Activated naive CD8-positive, alpha-beta T cell (primary cell): ENCODE measurements at regions not wholly inside any gene's neighbourhood (a gene's known extent, or its start where the extent isn't known, plus 50 kb on each side); places are given as distances from the start of the nearest gene placed in this dataset.

Experiments used
- H3K27ac Mint-ChIP-seq: one replicate; pipeline ENCODE4 v1.8.0; 2021; ENCODE audit warnings: mixed read lengths
- H3K27me3 Mint-ChIP-seq: one replicate; pipeline ENCODE4 v1.8.0; 2021; ENCODE audit warnings: mixed read lengths
- H3K36me3 Mint-ChIP-seq: one replicate; pipeline ENCODE4 v1.8.0; 2021; ENCODE audit warnings: mixed read lengths
- H3K4me1 Mint-ChIP-seq: one replicate; pipeline ENCODE4 v1.8.0; 2021; ENCODE audit warnings: low read depth, mixed read lengths
- H3K4me3 Mint-ChIP-seq: one replicate; pipeline ENCODE4 v1.8.0; 2021; ENCODE audit warnings: mild to moderate bottlenecking, mixed read lengths
- H3K9me3 Mint-ChIP-seq: one replicate; pipeline ENCODE4 v1.8.0; 2021; ENCODE audit warnings: low read depth, mixed read lengths

DNA sequence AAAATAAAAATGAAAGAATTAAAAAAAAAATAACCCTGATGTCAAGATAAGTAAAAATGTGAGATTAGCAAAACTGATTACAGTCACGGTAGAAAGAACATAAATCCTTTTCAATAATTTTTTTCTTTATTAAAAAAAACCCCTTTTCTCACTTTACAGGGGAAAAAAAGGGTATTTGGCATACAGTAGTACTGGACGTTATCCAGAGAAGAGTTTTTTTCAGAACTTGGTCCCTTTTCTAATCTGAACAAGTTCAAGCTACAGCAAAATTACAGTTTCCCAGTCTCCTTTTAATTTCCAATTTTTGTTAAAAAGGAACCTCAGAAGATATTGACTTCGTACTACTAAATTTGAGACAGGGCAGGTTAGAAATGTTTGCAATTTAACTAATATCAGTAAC, 134.7 kb upstream of the DCN start:
- no peaks in the 10 kb centered on the region for H3K4me1 Mint-ChIP-seq
- H3K27me3 Mint-ChIP-seq, result peaks cover 6% of the 10 kb centered on the region
- no peak overlapping the region for H3K4me3 Mint-ChIP-seq
- H3K36me3 Mint-ChIP-seq, result peaks cover 4% of the 10 kb centered on the region
- no peak overlapping the region for H3K27ac Mint-ChIP-seq
- H3K9me3 Mint-ChIP-seq, result peaks cover 8% of the 10 kb centered on the region

DNA sequence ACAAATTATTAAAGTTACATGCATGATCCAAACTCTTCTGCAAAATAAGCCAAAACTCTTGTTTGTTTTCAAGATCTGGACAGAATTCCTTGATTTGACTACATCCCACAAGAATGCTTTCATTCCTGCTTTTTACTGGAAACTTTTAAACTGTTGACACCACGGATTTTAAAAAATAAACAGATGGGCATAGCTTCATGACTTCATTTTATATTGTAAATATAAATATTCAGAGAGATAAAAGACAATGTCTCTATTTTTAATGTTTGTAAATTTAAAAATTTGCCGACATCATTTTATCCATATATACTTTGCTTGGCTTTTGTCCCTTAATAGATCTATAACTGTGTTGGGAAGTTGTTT, 134.3 kb upstream of the DCN start:
- Mint-ChIP-seq H3K27ac (no peak overlapping the region), H3K4me1 (no peaks in the 10 kb centered on the region), H3K36me3 (peaks cover 4% of the 10 kb centered on the region), H3K4me3 (no peak overlapping the region), H3K9me3 (peaks cover 8% of the 10 kb centered on the region), H3K27me3 (peaks cover 6% of the 10 kb centered on the region)

DNA sequence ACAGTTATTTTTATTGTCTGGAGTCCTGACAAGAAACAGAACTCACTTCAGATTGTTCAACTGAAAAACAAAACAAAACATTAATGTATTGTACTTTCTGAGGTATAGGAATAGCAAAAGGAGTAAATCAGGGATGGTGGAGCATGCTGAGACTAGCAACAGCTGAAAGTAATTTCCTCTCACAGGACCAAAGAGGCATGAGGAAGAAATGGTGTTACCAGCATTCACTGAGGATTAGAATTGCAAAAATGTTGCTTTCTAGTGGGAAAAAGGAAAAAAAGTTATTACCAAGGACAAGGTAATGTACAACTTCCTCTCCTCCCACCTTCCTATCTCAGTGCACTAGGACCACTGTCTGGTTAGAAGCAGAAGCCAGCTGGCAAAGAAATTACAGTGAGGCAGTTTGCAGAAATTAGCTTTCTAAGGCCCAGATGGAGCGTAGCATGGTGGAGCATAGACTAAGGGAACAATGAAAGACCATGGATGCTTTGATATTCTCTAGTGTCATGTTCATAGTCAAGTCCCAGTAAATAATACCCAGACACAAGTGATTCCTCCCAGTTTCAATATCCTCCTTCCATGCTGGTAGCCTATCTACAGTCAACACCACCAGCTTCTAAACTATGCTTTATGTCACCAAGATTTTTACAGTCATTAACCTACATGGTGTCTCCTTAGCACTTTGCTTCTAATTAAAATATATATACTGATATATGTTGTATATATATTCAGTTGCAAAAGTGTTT, 133.7 kb upstream of the DCN start:
- no peak overlapping the region for H3K27ac Mint-ChIP-seq
- peaks cover 6% of the 10 kb centered on the region for H3K27me3 Mint-ChIP-seq
- H3K9me3 Mint-ChIP-seq, result peaks cover 8% of the 10 kb centered on the region
- no peak overlapping the region for H3K4me3 Mint-ChIP-seq
- peaks cover 4% of the 10 kb centered on the region for H3K36me3 Mint-ChIP-seq
- no peaks in the 10 kb centered on the region for H3K4me1 Mint-ChIP-seq

DNA sequence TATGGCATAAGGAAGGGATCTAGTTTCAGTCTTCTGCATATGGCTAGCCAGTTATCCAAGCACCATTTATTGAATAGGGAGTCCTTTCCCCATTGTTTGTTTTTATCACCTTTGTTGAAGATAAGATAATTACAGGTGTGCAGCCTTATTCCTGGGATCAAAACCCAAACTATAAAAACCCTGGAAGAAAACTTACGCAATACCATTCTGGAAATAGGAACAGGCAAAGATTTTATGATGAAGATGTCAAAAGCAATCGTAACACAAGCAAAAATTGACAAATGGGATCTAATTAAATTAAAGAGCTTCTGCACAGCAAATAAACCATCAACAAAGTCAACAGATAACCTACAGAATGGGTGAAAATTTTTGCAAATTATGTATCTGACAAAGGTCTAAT, 128.5 kb upstream of the DCN start:
- no peaks in the 10 kb centered on the region for H3K4me1 Mint-ChIP-seq
- H3K36me3 Mint-ChIP-seq, result peaks cover 4% of the 10 kb centered on the region
- peaks cover 8% of the 10 kb centered on the region for H3K27me3 Mint-ChIP-seq
- no peak overlapping the region for H3K27ac Mint-ChIP-seq
- H3K4me3 Mint-ChIP-seq, result no peak overlapping the region
- peaks cover 8% of the 10 kb centered on the region for H3K9me3 Mint-ChIP-seq

DNA sequence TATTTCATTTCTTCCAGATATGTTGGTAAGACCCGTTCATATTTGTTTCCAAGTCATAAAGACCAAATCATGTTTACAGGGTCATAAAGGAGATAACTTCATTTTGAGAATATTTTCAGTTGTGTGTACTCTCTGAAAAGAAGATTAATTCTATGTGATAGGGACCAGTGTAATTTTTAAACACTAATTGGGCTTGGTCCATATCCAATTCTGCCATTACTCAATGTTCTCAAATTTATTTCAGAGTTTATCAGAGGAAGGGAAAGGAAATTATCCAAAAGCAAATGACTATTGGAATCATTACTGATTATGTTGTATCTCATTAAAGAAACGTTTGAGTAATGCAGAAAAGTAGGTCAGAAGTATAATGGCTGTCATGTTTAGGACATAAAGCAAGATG, 126.8 kb upstream of the DCN start:
- Mint-ChIP-seq H3K27ac (no peak overlapping the region), H3K36me3 (peaks cover under 1% of the 10 kb centered on the region), H3K4me1 (no peaks in the 10 kb centered on the region), H3K27me3 (peaks cover 8% of the 10 kb centered on the region), H3K4me3 (no peak overlapping the region), H3K9me3 (peaks cover 1% of the 10 kb centered on the region)

DNA sequence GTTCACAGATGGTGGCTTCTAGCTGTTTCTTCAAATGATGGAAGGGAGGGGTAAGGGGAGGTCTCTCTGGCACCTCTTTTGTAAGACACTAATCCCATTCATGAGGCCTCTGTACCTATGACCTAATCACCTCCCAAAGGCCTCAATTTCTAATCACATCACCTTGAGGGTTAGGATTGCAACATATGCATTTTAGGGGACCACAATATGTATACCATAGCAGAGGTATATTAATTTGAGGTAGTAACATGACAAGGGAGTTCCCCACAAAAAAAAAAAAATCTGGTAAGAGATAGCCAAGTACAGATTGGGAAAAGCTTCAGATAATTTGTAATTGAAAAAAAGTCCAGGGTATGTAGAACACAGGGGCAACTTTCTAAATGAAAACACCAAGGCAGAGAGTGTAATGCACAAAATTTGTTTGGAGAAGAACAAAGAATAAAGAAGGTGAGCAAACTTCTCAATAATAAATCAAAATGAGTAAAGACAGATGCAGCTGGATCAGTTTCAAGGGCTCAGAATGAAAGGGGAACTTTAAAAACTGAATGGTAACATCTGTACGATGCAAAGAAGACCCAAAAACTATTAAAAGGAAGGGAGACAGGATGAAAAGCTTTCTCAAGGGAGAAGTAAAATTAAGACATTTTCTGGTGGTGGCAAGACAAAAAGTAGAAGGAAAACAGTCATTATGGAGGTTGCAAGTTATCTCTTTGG, 125.5 kb upstream of the DCN start:
- Mint-ChIP-seq H3K4me1 (no peaks in the 10 kb centered on the region), H3K4me3 (no peak overlapping the region), H3K9me3 (no peaks in the 10 kb centered on the region), H3K27ac (no peak overlapping the region), H3K27me3 (peaks cover 7% of the 10 kb centered on the region), H3K36me3 (no peaks in the 10 kb centered on the region)

DNA sequence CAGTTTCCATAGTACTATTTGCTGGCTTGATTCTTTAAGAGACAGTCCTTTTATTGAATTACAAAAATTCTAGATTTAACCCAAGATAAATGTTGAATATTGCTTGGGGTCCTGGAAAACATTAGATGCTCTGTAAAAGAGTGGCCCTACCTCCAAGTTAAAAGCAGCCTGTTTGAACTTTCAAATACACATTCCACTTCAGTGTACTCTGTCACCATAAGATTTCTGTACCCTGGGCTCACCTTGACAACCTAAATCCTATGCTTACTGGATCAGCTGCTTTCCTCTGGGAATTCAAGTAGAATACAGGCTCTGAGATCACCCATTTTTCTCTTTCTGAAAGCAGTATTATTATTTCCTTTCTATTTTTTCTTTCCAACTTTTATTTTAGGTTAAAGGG, 107.7 kb upstream of the DCN start:
- H3K36me3 Mint-ChIP-seq, result no peaks in the 10 kb centered on the region
- no peak overlapping the region for H3K4me3 Mint-ChIP-seq
- H3K9me3 Mint-ChIP-seq, result peaks cover 5% of the 10 kb centered on the region
- H3K27ac Mint-ChIP-seq, result no peak overlapping the region
- no peaks in the 10 kb centered on the region for H3K4me1 Mint-ChIP-seq
- H3K27me3 Mint-ChIP-seq, result peaks cover 6% of the 10 kb centered on the region

DNA sequence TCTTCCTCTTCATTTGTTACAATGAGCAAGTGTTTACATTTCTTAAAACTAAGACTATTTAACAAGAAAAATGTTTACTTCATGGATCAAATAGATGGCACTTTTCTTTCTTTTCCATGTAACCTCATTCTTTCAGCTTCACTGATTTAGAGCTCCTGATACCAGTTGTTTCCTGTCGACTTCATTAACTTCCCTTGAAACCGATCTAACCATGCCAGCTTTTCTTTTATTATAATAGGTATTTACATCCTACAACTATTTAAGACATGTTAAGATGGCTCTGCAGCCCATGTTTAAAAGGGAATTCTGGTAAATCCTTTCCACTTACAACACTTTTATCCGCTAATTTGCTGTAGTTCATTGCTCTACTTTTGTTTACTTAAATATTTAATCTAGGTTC, 107.3 kb upstream of the DCN start:
- no peak overlapping the region for H3K27ac Mint-ChIP-seq
- H3K36me3 Mint-ChIP-seq, result no peaks in the 10 kb centered on the region
- H3K4me1 Mint-ChIP-seq, result no peaks in the 10 kb centered on the region
- no peak overlapping the region for H3K4me3 Mint-ChIP-seq
- peaks cover under 1% of the 10 kb centered on the region for H3K9me3 Mint-ChIP-seq
- H3K27me3 Mint-ChIP-seq, result peaks cover 4% of the 10 kb centered on the region

DNA sequence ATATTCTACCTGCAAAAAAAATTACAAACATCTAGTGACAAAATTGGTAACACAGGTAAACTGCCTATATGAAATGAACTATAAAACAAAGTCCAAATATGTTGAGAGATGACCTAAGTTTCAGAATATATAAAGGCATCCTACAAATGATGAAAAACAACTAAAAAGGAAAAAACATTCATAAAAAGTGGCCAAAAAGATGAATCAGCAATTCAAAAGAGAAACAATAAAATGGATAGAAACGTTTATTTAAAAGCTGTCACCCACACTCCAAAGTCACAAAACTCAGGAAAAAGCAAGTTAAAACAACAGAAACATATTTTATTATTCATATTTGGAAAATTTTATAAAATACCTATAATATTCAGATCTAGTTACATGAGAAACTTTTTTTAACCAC, 106.5 kb upstream of the DCN start:
- Mint-ChIP-seq H3K27ac (no peak overlapping the region), H3K27me3 (peaks cover 4% of the 10 kb centered on the region)

DNA sequence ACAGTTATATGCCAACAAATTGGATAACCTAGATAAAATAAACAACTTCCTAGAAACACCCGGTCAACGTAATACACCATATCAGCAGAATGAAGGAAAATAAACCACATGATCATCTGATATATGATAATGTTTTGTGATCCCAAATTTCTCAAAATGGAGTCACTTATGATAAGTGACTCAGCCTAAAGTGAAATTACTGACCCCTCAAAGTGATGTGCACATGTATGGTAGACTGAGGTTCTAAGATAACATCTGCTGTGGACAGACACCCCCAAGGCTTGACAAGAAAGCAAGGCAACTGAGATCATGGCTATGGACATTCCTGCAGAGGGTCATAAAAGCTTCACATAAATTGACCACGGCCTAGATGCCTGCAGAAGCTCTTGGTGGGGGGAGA, 105.1 kb upstream of the DCN start:
- no peak overlapping the region for H3K27ac Mint-ChIP-seq
- H3K36me3 Mint-ChIP-seq, result no peaks in the 10 kb centered on the region
- peaks cover 3% of the 10 kb centered on the region for H3K27me3 Mint-ChIP-seq
- no peak overlapping the region for H3K4me3 Mint-ChIP-seq
- H3K4me1 Mint-ChIP-seq, result no peaks in the 10 kb centered on the region
- no peaks in the 10 kb centered on the region for H3K9me3 Mint-ChIP-seq

More for the DNA sequence above, 106.5 kb upstream of the DCN start:
- Mint-ChIP-seq H3K9me3 (no peaks in the 10 kb centered on the region), H3K4me3 (no peak overlapping the region), H3K4me1 (no peaks in the 10 kb centered on the region), H3K36me3 (no peaks in the 10 kb centered on the region)

DNA sequence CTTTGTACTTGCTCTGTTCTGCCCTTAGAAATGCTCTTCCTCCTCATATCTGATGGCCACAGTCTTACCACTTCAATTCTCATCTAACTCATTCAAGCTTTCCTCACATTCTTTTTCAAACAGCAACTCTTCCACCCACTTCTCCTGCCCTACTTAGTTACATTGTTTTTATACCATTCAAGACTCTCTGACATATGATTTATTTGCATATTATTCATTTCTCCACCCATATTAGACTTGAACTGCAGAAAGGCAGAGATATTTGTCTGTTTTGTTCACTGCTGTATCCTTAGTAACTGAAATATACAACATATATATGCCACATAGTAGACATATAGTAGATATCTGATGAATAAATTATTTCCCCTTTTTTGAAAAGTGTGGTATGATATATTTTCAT, 95.5 kb upstream of the DCN start:
- Mint-ChIP-seq H3K4me3 (no peak overlapping the region), H3K27me3 (peaks cover 9% of the 10 kb centered on the region), H3K4me1 (no peaks in the 10 kb centered on the region), H3K27ac (no peak overlapping the region), H3K36me3 (no peaks in the 10 kb centered on the region), H3K9me3 (no peaks in the 10 kb centered on the region)

DNA sequence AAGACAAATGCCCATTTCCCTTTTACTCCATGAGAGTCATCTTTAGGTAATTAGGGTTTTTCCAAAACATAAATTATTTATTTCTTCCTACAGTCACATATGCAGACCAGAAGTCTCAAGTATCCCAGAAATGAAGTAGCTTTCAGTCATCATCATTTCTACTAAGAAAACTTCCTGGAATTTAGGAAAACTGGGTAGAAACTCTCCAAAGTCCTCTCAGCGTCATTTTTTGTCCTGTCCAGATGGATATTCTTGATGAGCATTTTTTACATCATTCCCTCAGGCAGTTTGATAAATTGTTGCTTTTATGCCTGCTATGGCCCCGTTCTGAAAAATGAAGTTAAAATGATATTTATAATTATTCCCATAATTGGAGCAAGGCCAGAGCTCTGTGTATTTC, 93.9 kb upstream of the DCN start:
- H3K27me3 Mint-ChIP-seq, result peaks cover 20% of the 10 kb centered on the region
- no peaks in the 10 kb centered on the region for H3K4me1 Mint-ChIP-seq
- H3K4me3 Mint-ChIP-seq, result no peak overlapping the region
- H3K9me3 Mint-ChIP-seq, result no peaks in the 10 kb centered on the region
- H3K36me3 Mint-ChIP-seq, result no peaks in the 10 kb centered on the region
- H3K27ac Mint-ChIP-seq, result no peak overlapping the region

DNA sequence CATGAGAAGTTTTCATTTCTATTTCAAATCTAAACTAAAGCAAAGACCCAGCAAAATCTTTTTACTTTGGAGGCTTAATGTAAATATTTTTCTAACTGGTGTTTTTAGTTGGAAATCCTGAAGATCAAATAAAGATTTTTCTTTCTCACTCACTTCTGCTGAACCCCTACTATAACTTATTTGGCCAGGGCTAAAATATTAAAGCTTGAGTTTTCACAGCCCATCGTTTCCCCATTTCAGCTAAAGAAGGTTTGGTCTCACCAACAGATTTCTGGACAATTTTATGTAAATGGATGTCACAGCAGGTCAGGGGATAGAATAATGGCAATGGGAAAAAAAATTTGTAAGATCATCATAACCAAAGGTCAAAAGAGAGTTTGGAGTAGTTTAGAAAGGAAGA, 92.7 kb upstream of the DCN start:
- H3K27ac Mint-ChIP-seq, result no peak overlapping the region
- no peaks in the 10 kb centered on the region for H3K4me1 Mint-ChIP-seq
- H3K9me3 Mint-ChIP-seq, result no peaks in the 10 kb centered on the region
- H3K27me3 Mint-ChIP-seq, result peaks cover 23% of the 10 kb centered on the region
- H3K36me3 Mint-ChIP-seq, result no peaks in the 10 kb centered on the region
- no peak overlapping the region for H3K4me3 Mint-ChIP-seq

DNA sequence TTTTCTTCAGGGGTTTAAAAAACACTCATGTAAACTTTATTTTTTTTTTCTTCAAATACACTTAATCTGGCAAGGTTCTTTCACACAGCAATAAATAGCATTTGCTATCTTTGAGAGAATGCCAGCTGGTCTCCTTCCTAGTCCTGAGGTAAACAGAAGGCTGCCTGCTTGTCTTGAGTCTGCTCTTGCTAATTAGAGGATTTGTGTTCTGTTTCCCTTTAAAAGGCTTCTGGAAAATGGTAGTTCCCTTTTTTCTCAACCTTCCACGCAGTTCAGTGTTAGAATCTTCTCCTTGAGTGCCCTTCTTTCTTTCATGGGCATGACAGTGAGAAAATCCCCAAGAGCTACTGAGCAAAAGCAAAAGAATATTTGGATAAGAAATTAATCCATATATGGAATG, 92.3 kb upstream of the DCN start:
- no peaks in the 10 kb centered on the region for H3K36me3 Mint-ChIP-seq
- peaks cover 23% of the 10 kb centered on the region for H3K27me3 Mint-ChIP-seq

DNA sequence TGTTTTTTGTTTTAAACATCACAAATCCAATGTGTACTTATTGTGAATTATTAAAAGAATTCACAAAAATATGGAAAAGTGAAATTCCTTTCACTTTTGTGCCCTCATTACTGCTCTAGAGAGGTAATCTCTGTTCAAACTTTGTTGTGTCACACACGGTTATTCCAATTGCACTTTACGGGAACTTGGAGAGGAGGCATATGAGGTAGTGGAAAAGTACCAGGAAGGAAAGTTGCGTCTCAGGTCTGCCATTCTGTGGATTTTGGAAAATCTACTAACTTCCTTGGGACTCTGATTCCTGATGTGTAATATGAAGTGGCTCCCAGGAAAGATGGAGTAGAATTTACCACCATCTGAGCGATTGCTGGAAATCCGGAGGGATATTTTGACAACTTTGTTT, 90.9 kb upstream of the DCN start:
- no peaks in the 10 kb centered on the region for H3K36me3 Mint-ChIP-seq
- H3K27me3 Mint-ChIP-seq, result peaks cover 28% of the 10 kb centered on the region
- no peak overlapping the region for H3K27ac Mint-ChIP-seq

More for the DNA sequence above, 92.3 kb upstream of the DCN start:
- Mint-ChIP-seq H3K4me1 (no peaks in the 10 kb centered on the region), H3K27ac (no peak overlapping the region), H3K9me3 (no peaks in the 10 kb centered on the region), H3K4me3 (no peak overlapping the region)

More for the DNA sequence above, 90.9 kb upstream of the DCN start:
- no peak overlapping the region for H3K4me3 Mint-ChIP-seq
- no peaks in the 10 kb centered on the region for H3K4me1 Mint-ChIP-seq
- H3K9me3 Mint-ChIP-seq, result no peaks in the 10 kb centered on the region
